ENCODE measurements at regions not wholly inside any gene's neighbourhood (a gene's known extent, or its start where the extent isn't known, plus 50 kb on each side); places are given as distances from the start of the nearest gene placed in this dataset.

DNA sequence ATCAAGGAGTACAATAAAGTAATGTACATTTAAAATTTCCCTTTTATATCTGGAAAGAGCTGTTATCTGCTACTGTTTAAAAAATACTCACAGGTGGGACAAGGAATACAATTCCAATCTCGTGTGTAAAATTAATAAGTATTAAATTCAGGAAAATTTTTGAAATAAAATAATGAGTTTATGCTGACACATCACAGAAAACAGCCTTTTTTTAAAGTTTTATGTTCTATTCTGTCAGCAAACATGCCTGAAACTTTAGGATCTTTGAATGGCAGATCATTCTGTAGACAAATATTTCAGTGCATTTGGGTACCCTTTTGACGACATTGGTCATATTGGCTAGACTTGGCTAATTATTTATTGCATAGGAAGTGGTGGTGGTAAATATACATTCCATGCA, 254.4 kb upstream of the ETAA1 start:
- Histone ChIP-seq H3K4me1 (no peaks in the 10 kb centered on the region), H3K27ac (no peak overlapping the region), H3K9me3 (no peaks in the 10 kb centered on the region), H3K4me3 (no peak overlapping the region), H3K27me3 (no peaks in the 10 kb centered on the region), H3K36me3 (no peaks in the 10 kb centered on the region)
- 86% methylated on average over 2 of the region's 2 CpGs for WGBS
- DNase-seq (ENCODE audit: low spot score in 2 of 2), result no peak
- TF ChIP-seq, protein P1, sequence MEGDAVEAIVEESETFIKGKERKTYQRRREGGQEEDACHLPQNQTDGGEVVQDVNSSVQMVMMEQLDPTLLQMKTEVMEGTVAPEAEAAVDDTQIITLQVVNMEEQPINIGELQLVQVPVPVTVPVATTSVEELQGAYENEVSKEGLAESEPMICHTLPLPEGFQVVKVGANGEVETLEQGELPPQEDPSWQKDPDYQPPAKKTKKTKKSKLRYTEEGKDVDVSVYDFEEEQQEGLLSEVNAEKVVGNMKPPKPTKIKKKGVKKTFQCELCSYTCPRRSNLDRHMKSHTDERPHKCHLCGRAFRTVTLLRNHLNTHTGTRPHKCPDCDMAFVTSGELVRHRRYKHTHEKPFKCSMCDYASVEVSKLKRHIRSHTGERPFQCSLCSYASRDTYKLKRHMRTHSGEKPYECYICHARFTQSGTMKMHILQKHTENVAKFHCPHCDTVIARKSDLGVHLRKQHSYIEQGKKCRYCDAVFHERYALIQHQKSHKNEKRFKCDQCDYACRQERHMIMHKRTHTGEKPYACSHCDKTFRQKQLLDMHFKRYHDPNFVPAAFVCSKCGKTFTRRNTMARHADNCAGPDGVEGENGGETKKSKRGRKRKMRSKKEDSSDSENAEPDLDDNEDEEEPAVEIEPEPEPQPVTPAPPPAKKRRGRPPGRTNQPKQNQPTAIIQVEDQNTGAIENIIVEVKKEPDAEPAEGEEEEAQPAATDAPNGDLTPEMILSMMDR (IDR thresholded peaks at IDR 0.05), result no peak
- TF ChIP-seq POLR2AphosphoS5 (IDR thresholded peaks at IDR 0.05) (no peak), POLR2A (IDR thresholded peaks at IDR 0.05) (no peak), EP300 (IDR thresholded peaks at IDR 0.05) (no peak)

- no peak overlapping the region for H3K27ac ChIP-seq
- H3K4me1 ChIP-seq, result no peaks in the 10 kb centered on the region
- TF ChIP-seq POLR2AphosphoS5 (IDR thresholded peaks at IDR 0.05), result no peak
- TF ChIP-seq, protein P1 (IDR thresholded peaks at IDR 0.05), result no peak
- TF ChIP-seq POLR2A (IDR thresholded peaks at IDR 0.05), result no peak
- TF ChIP-seq EP300 (IDR thresholded peaks at IDR 0.05), result no peak
- no peaks in the 10 kb centered on the region for H3K9me3 ChIP-seq
- no peak overlapping the region for H3K4me3 ChIP-seq
- H3K27me3 ChIP-seq, result no peaks in the 10 kb centered on the region
- WGBS, result 80% methylated on average over 1 of the region's 1 CpG
- DNase-seq (ENCODE audit: low spot score in 2 of 2), result no peak
- H3K36me3 ChIP-seq, result no peaks in the 10 kb centered on the region
Measured at GRCh38 chr2:67145851-67146250, 251.3 kb upstream of the ETAA1 start.

GRCh38 chr2:67156796-67157195, 240.3 kb upstream of the ETAA1 start:
- Histone ChIP-seq H3K27me3 (no peaks in the 10 kb centered on the region), H3K4me1 (no peaks in the 10 kb centered on the region), H3K9me3 (no peaks in the 10 kb centered on the region), H3K36me3 (no peaks in the 10 kb centered on the region), H3K4me3 (no peak overlapping the region), H3K27ac (no peak overlapping the region)
- 72% methylated on average over 3 of the region's 3 CpGs for WGBS
- TF ChIP-seq POLR2A (IDR thresholded peaks at IDR 0.05), result no peak
- TF ChIP-seq EP300 (IDR thresholded peaks at IDR 0.05), result no peak
- TF ChIP-seq POLR2AphosphoS5 (IDR thresholded peaks at IDR 0.05), result no peak
- TF ChIP-seq, protein P1 (IDR thresholded peaks at IDR 0.05), result no peak
- no peak for DNase-seq (ENCODE audit: low spot score in 2 of 2)

DNA sequence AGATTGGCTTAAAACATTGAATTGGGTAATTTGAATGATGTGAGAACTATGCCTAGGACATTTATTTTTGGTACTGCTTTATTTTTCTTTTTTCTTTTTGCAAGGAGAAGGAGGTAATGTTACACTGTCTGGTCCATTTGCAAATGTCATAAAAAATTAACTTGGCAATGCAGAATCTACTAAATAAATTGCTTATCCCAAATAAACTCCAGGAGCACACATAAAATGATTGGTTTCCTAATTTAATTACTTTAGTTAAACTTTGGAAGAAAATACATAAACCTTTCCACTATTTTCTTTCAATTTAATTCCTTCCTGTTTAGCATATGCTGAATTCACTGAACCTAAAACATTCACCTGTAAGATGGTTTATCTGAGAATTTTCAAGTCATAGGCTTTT, 238.4 kb upstream of the ETAA1 start:
- Histone ChIP-seq H3K9me3 (no peaks in the 10 kb centered on the region), H3K4me3 (no peak overlapping the region), H3K27ac (no peak overlapping the region), H3K27me3 (no peaks in the 10 kb centered on the region), H3K36me3 (no peaks in the 10 kb centered on the region), H3K4me1 (no peaks in the 10 kb centered on the region)
- TF ChIP-seq, protein P1 (IDR thresholded peaks at IDR 0.05), result no peak
- TF ChIP-seq EP300 (IDR thresholded peaks at IDR 0.05) (no peak), POLR2AphosphoS5 (IDR thresholded peaks at IDR 0.05) (no peak), POLR2A (IDR thresholded peaks at IDR 0.05) (no peak)
- no peak for DNase-seq (ENCODE audit: low spot score in 2 of 2)

DNA sequence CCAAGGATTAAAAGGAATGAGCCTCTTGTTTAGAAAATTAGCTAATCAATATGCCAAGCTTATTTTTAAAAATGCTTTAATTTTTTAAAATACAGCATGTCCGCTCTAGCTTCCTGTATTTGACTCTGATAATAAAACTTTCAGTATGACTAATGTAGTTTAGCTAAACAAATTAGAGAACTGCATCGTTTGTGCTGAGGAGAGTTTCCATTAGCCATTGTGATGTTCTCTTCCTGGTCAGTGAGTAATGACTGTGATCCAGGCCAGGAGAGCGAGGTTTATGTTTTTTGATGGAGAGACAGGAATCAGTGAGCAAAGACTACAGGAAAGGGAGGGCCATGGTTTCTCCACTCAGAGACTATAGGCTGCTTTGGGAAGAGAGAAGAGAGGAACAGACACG, 237.2 kb upstream of the ETAA1 start:
- Histone ChIP-seq H3K9me3 (no peaks in the 10 kb centered on the region), H3K27ac (no peak overlapping the region), H3K36me3 (no peaks in the 10 kb centered on the region), H3K4me3 (no peak overlapping the region), H3K4me1 (no peaks in the 10 kb centered on the region), H3K27me3 (no peaks in the 10 kb centered on the region)
- 72% methylated on average over 4 of the region's 4 CpGs for WGBS
- DNase-seq (ENCODE audit: low spot score in 2 of 2), result no peak
- TF ChIP-seq, protein P1 (IDR thresholded peaks at IDR 0.05), result no peak
- TF ChIP-seq EP300 (IDR thresholded peaks at IDR 0.05), result no peak
- TF ChIP-seq POLR2A (IDR thresholded peaks at IDR 0.05), result no peak
- no peak for TF ChIP-seq POLR2AphosphoS5 (IDR thresholded peaks at IDR 0.05)
